KG1 (cell line): ENCODE measurements at regions not wholly inside any gene's neighbourhood (a gene's known extent, or its start where the extent isn't known, plus 50 kb on each side); places are given as distances from the start of the nearest gene placed in this dataset.

Experiments
- DNase-seq: peaks from one replicate; lab custom pipeline; 2025; lab: John Stamatoyannopoulos, UW

GRCh38 chr6:164152611-164153010, 738.1 kb downstream of the QKI start:
- no peak for DNase-seq

- no peak for DNase-seq
Observed at GRCh38 chr6:164151161-164152120, 736.9 kb downstream of the QKI start.

GRCh38 chr6:164150232-164150631, 735.7 kb downstream of the QKI start:
- no peak for DNase-seq

- no peak for DNase-seq
Observed at GRCh38 chr6:164148788-164149187, 734.3 kb downstream of the QKI start.

- no peak for DNase-seq
Observed at GRCh38 chr6:164144316-164144715, 729.8 kb downstream of the QKI start.

- DNase-seq, result no peak
Observed at GRCh38 chr6:164142322-164142721, 727.8 kb downstream of the QKI start.

GRCh38 chr6:164135511-164136132, 721.1 kb downstream of the QKI start:
- DNase-seq, result no peak

GRCh38 chr6:164133095-164133494, 718.6 kb downstream of the QKI start:
- DNase-seq, result no peak

- DNase-seq, result no peak
Observed at GRCh38 chr6:164130585-164130984, 716.1 kb downstream of the QKI start.

- DNase-seq, result no peak
Observed at GRCh38 chr6:164130151-164130550, 715.6 kb downstream of the QKI start.

- DNase-seq, result no peak
Observed at GRCh38 chr6:164129218-164129617, 714.7 kb downstream of the QKI start.

- DNase-seq, result no peak
Observed at GRCh38 chr6:164128101-164128500, 713.6 kb downstream of the QKI start.

GRCh38 chr6:164124986-164125385, 710.5 kb downstream of the QKI start:
- no peak for DNase-seq

- DNase-seq, result no peak
Observed at GRCh38 chr6:164124473-164124872, 710.0 kb downstream of the QKI start.

- DNase-seq, result no peak
Observed at GRCh38 chr6:164122109-164122508, 707.6 kb downstream of the QKI start.

- no peak for DNase-seq
Observed at GRCh38 chr6:164121527-164121926, 707.0 kb downstream of the QKI start.

- DNase-seq, result no peak
Observed at GRCh38 chr6:164114651-164115050, 700.1 kb downstream of the QKI start.

GRCh38 chr6:164114051-164114450, 699.5 kb downstream of the QKI start:
- no peak for DNase-seq

GRCh38 chr6:164113637-164114036, 699.1 kb downstream of the QKI start:
- no peak for DNase-seq

GRCh38 chr6:164109770-164110140, 695.2 kb downstream of the QKI start:
- no peak for DNase-seq

- no peak for DNase-seq
Observed at GRCh38 chr6:164108869-164109769, 694.6 kb downstream of the QKI start.

- no peak for DNase-seq
Observed at GRCh38 chr6:164108092-164108491, 693.6 kb downstream of the QKI start.
